HG02943 (cell line): ENCODE measurements at regions not wholly inside any gene's neighbourhood (a gene's known extent, or its start where the extent isn't known, plus 50 kb on each side); places are given as distances from the start of the nearest gene placed in this dataset.
"Not testable (repeated sequence)": the region's sequence is repeated elsewhere in the genome, so short reads cannot be mapped to it uniquely, and the experiment has no call there.

Experiments
- ATAC-seq: cut with Tn5 transposase; IDR thresholded peaks from one replicate; pipeline ENCODE4 v1.9.1; 2021; ENCODE audit warnings: mild to moderate bottlenecking, low read depth, moderate library complexity; ENCODE audit not compliant: unreplicated experiment

DNA sequence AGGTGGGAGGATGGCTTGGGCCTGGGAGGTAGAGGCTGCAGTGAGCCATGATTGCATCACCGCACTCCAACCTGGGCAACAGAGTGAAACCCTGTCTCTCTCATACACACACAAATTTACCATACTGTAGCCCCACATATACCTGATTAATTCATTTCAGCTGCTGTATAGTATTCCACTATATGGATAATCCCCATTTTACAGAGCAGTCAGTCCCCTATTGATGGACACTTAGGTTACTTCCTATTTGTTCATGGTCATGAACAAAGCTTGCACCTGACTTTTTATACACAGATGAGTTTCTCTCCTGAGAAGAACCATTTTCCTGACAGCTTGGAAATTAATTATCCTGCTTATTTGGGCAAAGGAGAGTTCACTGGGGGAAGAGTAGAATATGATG, 59.2 kb downstream of the EMX2 start:
- ATAC-seq, result no peak

DNA sequence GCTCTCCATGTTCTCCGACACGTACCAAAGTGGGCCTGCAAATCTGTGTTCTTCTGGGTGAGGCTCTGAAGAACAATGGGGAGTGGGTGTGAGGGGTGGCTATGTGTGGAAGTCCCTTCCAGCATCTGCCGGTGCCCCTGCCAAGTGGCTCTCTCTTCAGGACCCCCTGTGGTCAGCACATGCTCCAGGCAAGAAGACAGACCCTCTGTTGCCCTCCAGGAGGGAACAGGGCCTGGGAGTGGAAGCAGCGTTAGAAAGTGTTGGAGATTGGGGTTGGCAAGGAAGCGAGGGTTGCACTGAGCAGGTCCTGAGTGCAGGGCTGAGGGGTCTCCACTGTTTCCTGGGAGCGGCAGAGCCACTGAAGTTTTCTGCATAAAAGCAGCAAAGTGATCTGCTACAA, 60.5 kb downstream of the EMX2 start:
- ATAC-seq, result no peak

DNA sequence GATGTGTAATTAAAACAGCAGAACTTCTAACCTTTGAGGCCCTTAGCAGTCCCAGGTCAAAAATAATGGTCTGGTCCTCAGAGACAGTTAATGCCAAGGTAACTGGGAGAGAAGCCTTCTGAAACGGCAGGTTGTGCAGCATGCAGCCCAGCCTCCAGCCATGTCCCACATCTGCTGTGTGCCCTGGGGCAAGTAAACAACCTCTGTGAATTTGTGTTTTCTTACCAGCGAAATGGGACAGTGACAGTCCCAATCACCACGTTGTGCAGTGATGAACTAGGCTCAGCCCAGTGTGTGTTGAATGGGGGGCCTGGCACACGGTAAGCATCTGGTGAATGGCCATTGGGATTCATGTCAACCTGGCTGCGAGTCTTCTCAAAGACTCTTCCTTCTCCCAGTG, 61.2 kb downstream of the EMX2 start:
- no peak for ATAC-seq

GRCh38 chr10:117609095-117609795, 66.7 kb downstream of the EMX2 start:
- no peak for ATAC-seq

DNA sequence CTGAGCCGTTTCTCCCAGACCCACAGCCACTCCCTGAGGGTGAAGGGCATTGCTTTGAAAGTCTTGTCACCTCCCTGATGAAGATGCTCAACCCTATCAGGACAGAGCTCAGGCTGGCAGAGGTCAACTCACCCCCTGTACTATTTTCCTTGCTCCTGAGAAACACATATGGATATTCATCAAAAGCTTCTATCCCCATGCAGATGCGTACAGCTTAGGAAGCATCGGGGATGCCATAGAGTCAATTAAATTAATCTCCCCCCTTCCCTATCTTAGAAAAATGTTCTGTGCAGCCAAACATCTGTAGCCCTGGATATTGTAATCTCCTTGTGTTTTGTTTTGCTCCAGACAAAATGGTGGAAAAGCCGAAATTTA, 67.2 kb downstream of the EMX2 start:
- no peak for ATAC-seq

GRCh38 chr10:117610321-117610720, 67.8 kb downstream of the EMX2 start:
- ATAC-seq, result no peak

DNA sequence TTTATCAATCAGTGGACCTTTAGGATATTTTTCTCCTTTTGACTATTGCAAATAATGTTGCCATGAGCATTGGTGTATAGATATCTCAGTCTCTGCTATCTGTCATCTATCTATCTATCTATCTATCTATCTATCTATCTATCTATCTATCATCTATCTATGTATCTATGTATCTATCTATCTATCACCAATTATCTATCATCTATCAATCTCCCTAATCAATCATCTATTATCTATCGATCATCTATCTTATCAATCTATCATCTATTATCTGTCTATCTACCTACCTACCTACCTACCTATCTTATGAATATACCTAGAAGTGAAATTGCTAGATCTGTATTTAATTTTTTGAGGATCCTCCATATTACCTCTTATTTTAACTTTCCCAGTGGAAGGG, 69.6 kb downstream of the EMX2 start:
- no peak for ATAC-seq

DNA sequence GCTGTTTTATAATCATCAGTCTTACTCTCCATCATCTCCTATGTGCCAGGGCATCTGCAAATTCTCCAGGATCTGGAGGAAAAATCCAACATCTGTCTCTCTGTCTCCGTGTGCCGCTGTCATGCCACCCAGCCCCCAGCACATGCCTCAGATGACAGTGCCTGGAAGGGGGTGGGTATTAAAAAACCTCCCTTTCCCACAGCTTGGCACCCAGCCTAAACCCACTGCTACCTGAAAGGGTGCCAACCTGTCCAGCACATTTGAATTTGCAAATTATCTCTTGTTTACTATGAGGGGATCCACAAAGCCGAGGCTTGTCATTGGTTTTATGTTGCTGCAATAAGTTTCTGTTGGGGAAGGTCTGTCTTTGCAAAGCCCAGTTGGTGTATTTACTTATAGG, 73.1 kb downstream of the EMX2 start:
- ATAC-seq, result no peak

DNA sequence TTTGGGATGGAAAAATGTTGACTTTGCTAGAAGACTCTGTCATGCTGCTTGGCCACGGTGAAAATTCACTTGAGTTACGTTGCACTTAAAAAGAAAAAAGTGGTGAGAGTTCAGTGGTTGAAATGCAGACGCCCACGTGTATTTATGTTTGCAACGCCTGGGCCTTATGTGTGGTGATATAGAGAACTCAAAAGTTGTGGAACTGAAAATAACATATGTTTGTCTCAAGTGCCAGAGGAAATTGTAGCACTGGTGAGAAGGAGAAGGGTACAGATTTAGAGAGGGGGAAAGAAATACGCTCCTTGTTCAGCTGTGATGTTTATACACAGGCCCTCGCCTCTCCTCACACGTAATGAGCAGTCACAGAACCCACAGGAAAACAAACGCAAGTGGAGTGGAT, 73.6 kb downstream of the EMX2 start:
- ATAC-seq, result no peak

DNA sequence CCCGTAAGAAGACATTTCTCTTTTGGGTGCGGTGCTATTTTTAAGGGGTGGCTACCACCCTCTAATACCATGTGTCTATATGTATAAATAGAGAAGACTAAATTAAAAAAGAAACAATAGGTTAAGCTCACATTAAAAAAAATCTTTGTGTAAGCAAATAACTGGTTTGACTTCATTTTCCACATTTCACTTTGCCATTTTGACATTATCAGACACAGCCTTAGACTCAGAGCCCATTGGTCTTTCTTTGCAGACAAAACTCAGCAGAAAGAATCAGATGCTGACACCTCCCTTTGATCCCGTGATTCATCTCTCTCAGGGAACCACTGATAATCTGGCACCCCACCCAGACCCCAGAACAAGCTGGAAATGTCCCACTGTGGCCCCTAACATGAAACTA, 74.5 kb downstream of the EMX2 start:
- no peak for ATAC-seq

DNA sequence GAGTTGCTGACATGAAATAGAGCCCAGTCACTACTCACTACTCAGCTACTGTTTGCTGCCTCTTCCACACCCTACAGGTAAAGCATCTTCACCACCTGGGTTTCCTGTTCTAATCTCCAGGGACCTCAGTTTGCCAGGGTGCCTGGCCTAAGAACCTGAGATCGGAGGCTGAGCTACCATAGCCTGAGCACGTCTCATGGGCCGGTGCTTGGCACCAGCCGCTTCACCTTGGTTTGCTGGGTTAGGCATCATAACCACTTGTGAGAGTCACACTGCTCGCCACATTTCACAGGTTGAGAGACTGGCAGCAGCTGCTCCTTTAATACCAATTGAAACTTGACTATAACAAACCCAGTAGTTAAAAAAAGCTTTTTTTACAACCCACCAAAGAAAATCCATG, 75.1 kb downstream of the EMX2 start:
- ATAC-seq, result no peak

- no peak for ATAC-seq
These were observed 76.7 kb downstream of the EMX2 start for GRCh38 chr10:117619223-117619622.

DNA sequence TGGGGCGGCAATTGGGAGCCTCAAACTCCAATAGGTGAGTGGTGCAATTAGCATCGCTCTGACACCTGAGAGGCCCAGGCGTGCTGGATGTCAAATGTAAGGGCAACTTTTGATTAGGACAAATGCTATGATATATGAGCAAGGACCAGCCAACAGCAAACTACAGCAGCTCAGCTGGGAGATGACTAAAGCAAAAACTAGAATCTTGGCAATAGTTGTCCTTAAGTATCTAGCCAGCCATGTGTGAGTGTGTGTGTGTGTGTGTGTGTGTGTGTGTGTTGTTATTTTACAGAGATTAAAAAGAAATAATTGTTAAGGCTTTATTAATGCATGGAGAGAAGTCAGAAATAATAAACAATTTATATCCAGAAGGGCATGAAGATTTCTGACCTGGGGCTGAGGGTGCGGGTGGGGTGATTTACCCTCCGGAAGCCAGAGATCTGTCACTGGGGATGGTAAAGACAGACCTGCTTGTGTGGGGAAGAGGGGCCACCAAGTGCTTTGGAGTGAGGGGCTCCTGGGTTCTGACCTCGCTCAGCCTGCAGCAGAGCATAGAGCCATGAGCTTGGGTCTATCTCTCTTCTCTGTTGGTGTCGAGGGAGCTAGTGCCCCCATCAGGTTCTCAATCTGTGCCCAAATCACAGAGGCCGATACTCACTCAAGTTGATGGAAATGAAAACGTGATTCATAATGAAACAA, 77.3 kb downstream of the EMX2 start:
- no peak for ATAC-seq

- no peak for ATAC-seq
These were observed 78.7 kb downstream of the EMX2 start for GRCh38 chr10:117621196-117621595.

DNA sequence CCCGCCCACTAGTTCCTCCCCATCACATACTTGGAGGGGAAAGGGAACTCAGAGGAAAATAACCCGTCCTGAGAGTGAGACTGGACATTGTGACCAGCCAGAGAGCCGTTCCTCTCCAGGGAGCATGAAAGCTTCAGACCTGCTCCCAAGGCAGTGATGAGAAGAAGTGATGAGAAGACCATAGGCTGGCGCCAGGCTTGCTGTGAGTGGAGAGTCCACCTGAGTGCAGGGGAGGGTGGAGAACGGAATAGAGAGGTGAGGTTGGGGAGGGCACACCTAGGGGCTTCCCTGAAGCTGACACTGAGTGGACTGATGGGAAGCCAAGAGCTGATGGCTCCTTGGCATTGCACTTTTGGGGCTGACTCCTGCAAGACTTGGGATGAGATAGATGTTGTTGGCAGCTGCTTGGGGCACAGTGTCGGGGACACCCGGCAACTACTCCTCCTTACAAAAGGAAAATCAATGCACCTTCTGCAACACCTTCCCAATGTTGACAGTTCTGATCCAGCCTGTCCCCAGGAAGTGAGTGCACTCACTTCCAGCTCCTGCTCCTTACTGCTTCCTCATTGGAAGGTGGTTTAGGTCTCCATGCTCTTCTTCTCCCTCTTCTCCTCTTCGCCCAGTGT, 79.4 kb downstream of the EMX2 start:
- no peak for ATAC-seq

DNA sequence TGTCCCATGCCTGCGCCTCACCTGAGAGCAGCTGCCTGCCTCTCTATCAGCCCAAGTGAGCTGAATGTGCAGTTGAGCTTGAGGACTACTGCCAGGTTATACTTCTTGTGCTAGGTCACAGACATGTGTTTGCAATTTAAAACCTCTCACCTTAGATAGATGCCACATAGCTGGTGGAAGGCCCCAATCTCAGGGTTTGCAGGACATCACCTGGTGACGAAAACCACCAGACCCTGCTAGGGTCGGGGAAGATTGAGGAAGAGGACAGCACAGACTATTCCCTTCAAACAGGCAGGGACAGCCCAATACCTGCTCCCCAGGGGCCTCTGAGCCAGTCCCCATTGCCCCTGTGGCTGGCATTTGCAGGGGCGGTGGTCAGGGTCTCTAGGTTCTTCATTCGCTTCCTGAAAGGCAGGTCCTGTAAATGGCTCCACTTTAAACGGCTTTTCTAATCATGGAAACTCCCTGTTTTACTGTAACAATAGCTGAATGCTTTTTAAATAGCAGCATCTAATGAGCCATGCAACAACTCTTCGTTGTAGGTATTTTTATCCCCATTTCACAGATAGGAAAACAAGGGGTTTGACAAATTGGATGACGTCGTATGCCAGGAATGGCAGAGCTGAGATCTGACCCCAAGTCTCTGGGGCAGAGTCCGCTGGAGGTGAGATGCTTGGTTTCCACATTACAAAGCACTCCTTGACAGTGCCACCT, 80.1 kb downstream of the EMX2 start:
- no peak for ATAC-seq

- no peak for ATAC-seq
These were observed 83.7 kb downstream of the EMX2 start for GRCh38 chr10:117626228-117626627.

- no peak for ATAC-seq
These were observed 85.0 kb downstream of the EMX2 start for GRCh38 chr10:117627561-117627960.

GRCh38 chr10:117629717-117630116, 87.2 kb downstream of the EMX2 start:
- not testable (repeated sequence) for ATAC-seq

DNA sequence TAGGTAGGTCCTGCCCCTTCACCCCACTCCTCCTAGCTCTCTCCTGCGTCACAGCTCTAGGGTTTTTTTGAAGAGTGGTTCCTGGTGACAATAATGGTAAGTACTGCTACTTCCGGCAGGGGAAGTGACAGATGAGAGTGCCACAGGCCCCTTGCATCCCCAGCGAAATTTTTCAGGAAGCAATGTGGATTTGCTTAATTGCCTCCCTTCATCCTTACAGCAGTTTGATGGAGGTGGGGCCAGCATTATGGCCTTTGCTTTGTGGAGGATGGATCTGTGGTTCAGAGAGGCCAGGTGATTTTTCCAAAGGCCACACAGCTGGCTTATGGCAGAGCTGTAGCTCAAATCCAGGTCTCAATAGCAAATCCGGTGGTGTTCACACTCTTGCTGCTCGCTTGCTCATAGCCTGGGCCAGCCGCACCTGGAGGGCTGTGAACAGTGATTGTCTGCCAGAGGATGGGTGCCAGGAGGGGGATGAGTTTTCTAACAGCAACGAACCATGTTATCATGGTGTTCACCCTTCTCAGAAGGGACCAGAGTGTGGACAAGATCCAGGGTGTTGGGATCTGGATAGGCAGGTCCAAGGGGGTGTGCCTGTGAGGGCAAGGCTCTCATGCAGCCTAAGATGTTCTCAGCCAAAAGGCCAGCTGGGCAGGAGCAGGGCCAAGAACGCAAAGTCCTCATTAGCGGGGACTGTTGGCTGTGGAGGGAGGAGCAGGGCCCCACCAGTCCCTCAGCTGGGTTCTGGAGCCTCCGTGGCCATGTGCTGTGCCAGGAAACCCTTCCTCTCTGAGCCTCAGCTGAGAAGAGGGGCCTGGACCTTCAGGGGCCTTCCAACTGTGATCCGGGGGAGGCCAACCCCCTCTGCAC, 89.0 kb downstream of the EMX2 start:
- no peak for ATAC-seq
